Epidermal melanocyte (primary cell): ENCODE measurements at regions not wholly inside any gene's neighbourhood (a gene's known extent, or its start where the extent isn't known, plus 50 kb on each side); places are given as distances from the start of the nearest gene placed in this dataset.
"Not testable (repeated sequence)": the region's sequence is repeated elsewhere in the genome, so short reads cannot be mapped to it uniquely, and the experiment has no call there.

Experiments used
- DNase-seq: peaks from one replicate; pipeline ENCODE4 v3.0.0; 2011; ENCODE audit warnings: low spot score; ENCODE audit not compliant: insufficient read length

- no peak for DNase-seq
These were observed 1088.2 kb downstream of the BRD1 start for GRCh38 chr22:48739348-48740085.

- DNase-seq: no peak
These were observed 1089.3 kb downstream of the BRD1 start for GRCh38 chr22:48738204-48738980.

DNA sequence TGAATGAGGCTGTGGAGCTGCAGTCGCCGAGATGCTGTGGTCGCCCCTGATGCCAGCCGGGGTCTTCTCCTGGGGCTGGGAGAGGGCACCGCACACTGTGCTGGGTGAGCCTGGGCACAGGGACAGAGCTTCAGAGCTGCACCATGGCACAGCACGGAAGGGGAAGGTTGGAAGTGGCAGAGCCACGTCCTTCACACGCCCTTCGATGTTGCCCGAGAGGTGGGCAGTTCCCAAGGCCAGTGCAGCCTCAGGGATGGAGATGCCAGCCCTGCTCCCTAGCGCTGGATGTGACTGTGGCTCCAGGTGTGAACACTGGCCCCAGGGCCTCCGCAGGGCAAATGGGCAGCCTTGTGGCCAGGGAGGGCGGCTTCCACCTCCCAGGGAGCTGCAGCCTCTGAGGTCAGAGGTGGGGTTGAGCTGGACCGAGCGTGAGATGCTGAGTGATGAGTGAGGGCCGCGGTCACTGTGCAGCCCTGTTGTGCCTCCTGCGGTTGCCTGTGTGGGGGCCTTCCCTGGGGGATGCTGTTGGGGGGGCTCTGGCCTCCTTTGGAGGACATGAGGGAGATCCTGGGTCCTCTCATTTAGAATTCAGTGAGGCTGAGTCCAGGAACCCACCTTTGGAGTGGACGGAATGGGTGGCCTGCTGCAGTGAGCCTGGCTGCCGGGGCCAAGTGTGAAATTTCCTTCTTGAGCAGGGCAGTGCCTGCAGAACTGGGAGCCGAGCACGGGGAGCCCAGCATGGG lies 1090.0 kb downstream of the BRD1 start:
- DNase-seq: no peak

GRCh38 chr22:48736593-48737460 lies 1090.8 kb downstream of the BRD1 start:
- DNase-seq: no peak

- DNase-seq: no peak
These were observed 1092.7 kb downstream of the BRD1 start for GRCh38 chr22:48734961-48735360.

GRCh38 chr22:48734359-48734758 lies 1093.3 kb downstream of the BRD1 start:
- no peak for DNase-seq

DNA sequence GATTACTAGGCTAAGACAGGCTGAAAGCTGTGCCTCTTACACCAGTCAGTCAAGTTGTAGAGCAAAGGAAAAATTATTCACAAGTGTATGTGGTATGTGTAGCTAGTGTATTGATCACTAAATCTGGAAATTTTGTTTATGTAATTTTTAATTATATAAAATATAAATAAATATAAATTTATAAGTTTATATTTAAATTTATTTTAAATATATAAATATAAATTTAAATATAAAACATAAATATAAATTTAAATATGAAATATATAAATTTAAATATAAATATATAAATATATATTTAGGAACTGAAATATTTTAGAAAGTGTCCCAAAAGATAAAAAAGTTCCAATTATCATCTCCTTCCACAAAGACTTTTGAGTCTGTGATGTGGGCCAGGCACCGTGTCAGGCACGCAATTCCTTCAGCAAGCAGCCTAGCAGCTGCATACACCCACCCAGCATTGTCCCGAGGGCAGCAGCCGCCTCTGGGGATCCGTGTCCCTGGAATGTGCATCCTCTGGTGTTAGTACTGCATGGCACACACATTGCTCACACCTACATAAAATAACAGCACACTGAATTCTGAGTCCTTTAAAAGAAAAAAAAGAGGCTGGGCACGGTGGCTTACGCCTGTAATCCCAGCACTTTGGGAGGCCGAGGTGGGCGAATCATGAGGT lies 1098.0 kb downstream of the BRD1 start:
- no peak for DNase-seq

DNA sequence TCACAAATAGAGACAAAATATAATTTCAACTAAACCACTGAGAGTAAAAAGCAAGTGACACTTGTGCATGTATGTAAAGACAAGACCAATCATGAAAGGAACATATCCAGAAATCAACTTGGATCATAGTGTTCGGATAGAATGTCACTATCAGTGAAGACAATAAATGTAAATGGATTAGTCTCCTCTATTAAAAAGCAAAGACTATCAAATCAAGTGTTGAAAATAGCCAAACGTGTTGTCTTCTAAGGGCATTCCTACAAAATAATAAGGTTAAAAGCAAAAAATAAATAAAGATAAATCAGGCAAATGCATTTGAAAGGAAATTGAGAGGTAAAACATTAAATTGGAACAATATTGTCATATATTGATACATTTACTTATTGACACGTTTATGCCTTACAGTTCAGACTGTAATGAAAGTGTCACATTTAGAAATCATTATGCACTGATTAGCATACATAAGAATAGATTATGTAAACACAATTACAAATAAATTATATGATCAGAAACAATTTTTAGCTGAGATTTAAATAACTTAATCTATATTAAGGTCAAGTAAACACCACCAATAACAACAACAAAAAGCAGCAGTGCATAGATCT lies 1100.1 kb downstream of the BRD1 start:
- no peak for DNase-seq

DNA sequence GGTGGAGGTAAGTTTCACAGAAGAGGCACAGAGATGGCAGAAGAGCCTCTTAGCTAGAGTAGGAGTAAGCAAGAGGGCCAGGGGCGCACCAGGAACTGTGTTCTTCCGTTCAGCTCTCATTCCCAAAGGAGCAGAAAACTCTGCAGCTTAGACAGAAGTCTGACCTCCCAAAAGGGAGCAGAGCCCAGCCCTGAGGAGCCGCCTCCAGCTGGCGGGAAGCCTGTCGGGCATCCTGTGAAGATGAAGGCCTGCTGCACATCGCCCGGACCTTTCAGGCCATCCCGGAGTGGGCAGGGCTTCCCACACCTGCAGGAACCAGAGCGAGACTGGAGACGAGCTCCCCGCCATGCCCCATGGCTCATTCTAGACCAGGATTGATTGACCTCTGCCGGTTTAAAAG lies 1102.8 kb downstream of the BRD1 start:
- no peak for DNase-seq

- no peak for DNase-seq
These were observed 1105.0 kb downstream of the BRD1 start for GRCh38 chr22:48722661-48723060.

DNA sequence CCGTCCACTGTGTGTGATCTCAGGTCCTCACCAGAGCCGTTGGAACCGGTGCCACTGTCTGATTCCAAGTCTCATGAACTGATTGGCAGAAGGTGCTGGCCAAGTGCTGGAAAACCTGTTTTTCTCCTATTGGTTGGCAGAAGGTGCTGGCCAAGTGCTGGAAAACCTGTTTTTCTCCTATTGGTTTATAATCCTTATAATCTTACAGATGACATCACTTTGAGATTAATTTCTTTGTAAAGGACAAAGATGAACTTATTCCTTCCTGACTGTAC lies 1106.3 kb downstream of the BRD1 start:
- DNase-seq: no peak

GRCh38 chr22:48720662-48721394 lies 1106.8 kb downstream of the BRD1 start:
- no peak for DNase-seq

- DNase-seq: no peak
These were observed 1107.6 kb downstream of the BRD1 start for GRCh38 chr22:48719978-48720661.

- no peak for DNase-seq
These were observed 1108.7 kb downstream of the BRD1 start for GRCh38 chr22:48718818-48719500.

DNA sequence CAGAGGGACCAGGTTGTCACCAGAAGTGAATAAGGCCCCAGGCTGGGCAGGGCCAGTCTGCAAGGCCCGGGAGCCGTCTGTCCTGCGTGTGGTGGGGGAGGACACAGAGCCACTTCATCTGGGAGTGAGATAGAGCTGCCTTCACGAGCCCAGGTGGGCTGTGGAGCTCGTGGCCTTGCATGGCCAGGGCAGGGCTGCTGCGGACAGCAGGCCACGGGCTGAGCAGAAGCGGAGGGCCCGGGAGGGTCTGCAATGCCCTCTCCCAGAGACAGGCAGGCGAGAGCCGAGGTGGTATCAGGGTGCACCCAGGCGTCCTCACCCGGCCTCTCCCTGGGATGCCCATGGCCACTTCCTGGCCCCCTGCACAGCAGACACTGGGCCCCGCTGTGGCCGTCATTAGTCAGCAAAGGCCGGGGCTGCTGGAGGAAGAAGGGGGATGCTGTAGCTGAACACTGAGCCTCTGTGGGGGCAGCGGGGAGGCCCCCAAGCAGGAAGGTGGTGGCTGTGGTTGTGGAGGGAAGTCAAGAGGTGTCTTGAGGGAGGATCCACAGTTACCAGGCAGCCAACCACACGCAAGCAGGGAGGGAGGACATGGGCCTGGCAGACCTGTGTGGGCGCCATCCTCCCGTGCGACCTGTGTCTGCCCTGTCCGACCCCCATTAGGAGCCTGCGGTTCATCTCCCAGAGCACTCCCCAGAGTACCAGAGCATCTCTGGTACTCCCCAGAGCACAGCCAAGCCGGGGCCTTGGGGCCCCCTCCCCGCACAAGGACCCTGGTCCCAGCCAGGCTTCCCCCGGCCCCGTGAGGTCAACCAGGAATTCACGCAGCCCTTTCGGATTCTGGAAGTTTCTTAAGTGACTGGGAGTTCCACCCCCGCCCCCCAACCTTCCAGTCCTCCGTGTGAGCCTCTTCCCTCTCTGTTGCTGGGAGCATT lies 1109.5 kb downstream of the BRD1 start:
- DNase-seq: no peak

- no peak for DNase-seq
These were observed 1110.4 kb downstream of the BRD1 start for GRCh38 chr22:48717076-48717810.

GRCh38 chr22:48716154-48716553 lies 1111.5 kb downstream of the BRD1 start:
- DNase-seq: not testable (repeated sequence)
